Hepatocyte (in vitro differentiated cells): ENCODE measurements at regions not wholly inside any gene's neighbourhood (a gene's known extent, or its start where the extent isn't known, plus 50 kb on each side); places are given as distances from the start of the nearest gene placed in this dataset.

Experiments used
- CTCF ChIP-seq: fragments of 200-600 bp; sonication (generic); IDR thresholded peaks from 2 replicates; pipeline ENCODE4 v1.5.1; 2016; ENCODE audit warnings: antibody characterized with exemption, mild to moderate bottlenecking; ENCODE audit not compliant: poor library complexity
- EZH2phosphoT487 ChIP-seq: fragments of 200-600 bp; sonication (generic); IDR thresholded peaks from one replicate; pipeline ENCODE4 v1.6.1; 2018; ENCODE audit warnings: antibody characterized with exemption, mild to moderate bottlenecking, low read depth, moderate library complexity; ENCODE audit not compliant: unreplicated experiment, severe bottlenecking

- no peak for TF ChIP-seq CTCF
- TF ChIP-seq EZH2phosphoT487: no peak
Observed at GRCh38 chr6:9401960-9402359, 966.6 kb upstream of the SLC35B3 start.
